A549 (cell line): ENCODE measurements at regions not wholly inside any gene's neighbourhood (a gene's known extent, or its start where the extent isn't known, plus 50 kb on each side); places are given as distances from the start of the nearest gene placed in this dataset.

ENCODE experiments used
- CTCF ChIP-seq: fragments of >200 bp; sonication (Bioruptor Twin); formaldehyde crosslinking; IDR thresholded peaks from 3 replicates; pipeline ENCODE4 v1.5.1; 2016
- POLR2A ChIP-seq: IDR thresholded peaks from 2 replicates; pipeline ENCODE4 v1.6.1; 2012; ENCODE audit warnings: mild to moderate bottlenecking, low read length
- POLR2AphosphoS2 ChIP-seq: conservative IDR thresholded peaks from 2 replicates; pipeline ENCODE4 v1.6.1; 2012; ENCODE audit warnings: low read length, improper control_type of control experiment, inconsistent platforms
- RAD21 ChIP-seq, 2 experiments: fragments of >200 bp in 1 of 2; sonication (Bioruptor Twin) in 1 of 2; formaldehyde crosslinking in 1 of 2; IDR thresholded peaks in 1 of 2; conservative IDR thresholded peaks in 1 of 2; 2 replicates in 1 of 2; 3 replicates in 1 of 2; pipeline ENCODE4 v1.6.1; 2012 to 2018; ENCODE audit warnings: inconsistent platforms in 1 of 2
- USF2 ChIP-seq: fragments of 450-650 bp; IDR thresholded peaks from 2 replicates; pipeline ENCODE4 v1.6.1; 2014; ENCODE audit warnings: antibody characterized with exemption

- TF ChIP-seq CTCF (no peak), USF2 (no peak), RAD21 (conservative IDR thresholded peaks at IDR 0.05 in 1 of 2, IDR thresholded peaks at IDR 0.05 in 1 of 2) (no peak), POLR2A (no peak), POLR2AphosphoS2 (no peak)
Observed at GRCh38 chr6:51559059-51559458, 528.4 kb downstream of the PKHD1 start.
